Effector memory CD4-positive, alpha-beta T cell (primary cell): ENCODE measurements at regions not wholly inside any gene's neighbourhood (a gene's known extent, or its start where the extent isn't known, plus 50 kb on each side); places are given as distances from the start of the nearest gene placed in this dataset.
"Not testable (repeated sequence)": the region's sequence is repeated elsewhere in the genome, so short reads cannot be mapped to it uniquely, and the experiment has no call there.

ENCODE experiments used
- DNase-seq, 3 donors: peaks; one replicate each; pipeline ENCODE4 v3.0.0-alpha.2; 2020
- H3K27ac ChIP-seq: 2 replicates; pipeline ENCODE4 v1.7.0; 2013; ENCODE audit warnings: mild to moderate bottlenecking, low read length, moderate library complexity; ENCODE audit not compliant: insufficient read depth, poor library complexity, severe bottlenecking
- H3K27me3 ChIP-seq: replicated peaks from 2 replicates; pipeline ENCODE4 v1.7.0; 2013; ENCODE audit warnings: mild to moderate bottlenecking, low read length; ENCODE audit not compliant: insufficient read depth, control insufficient read depth, poor library complexity, severe bottlenecking
- H3K36me3 ChIP-seq: 2 replicates; pipeline ENCODE4 v1.7.0; 2013; ENCODE audit warnings: mild to moderate bottlenecking, low read length, moderate library complexity; ENCODE audit not compliant: control insufficient read depth, insufficient read depth
- H3K4me1 ChIP-seq: 2 replicates; pipeline ENCODE4 v1.7.0; 2013; ENCODE audit warnings: low read length, mild to moderate bottlenecking; ENCODE audit not compliant: control insufficient read depth, insufficient read depth, poor library complexity, severe bottlenecking
- H3K4me3 ChIP-seq: 2 replicates; pipeline ENCODE4 v1.7.0; 2013; ENCODE audit warnings: low read length, low read depth, mild to moderate bottlenecking; ENCODE audit not compliant: insufficient read depth, poor library complexity, severe bottlenecking
- H3K9me3 ChIP-seq: 2 replicates; pipeline ENCODE4 v1.7.0; 2013; ENCODE audit warnings: mild to moderate bottlenecking, low read length, moderate library complexity; ENCODE audit not compliant: control insufficient read depth

DNA sequence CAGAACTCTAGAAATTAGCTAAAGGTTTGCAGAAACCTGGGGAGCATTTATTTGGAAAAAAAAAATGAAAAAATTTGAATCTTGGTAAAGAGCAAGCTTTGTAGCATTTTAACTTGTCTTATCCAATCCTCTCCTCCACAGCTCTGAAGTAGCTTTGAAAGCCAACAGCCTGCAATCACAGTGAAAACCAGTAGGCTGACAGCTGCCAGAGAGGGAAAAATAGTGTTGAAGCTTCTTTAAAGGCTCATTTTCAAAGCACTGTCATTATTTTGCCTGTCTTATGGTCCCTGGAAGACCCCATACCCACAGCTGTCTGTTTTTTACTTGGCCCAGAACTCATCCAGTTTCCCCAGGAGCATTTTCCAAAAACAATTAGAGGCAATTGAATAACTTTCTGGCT lies 230.8 kb upstream of the EDNRA start:
- no peak for DNase-seq
- Histone ChIP-seq H3K4me1 (no peaks in the 10 kb centered on the region), H3K9me3 (no peaks in the 10 kb centered on the region), H3K36me3 (no peaks in the 10 kb centered on the region), H3K27me3 (no peaks in the 10 kb centered on the region), H3K27ac (no peak overlapping the region), H3K4me3 (no peak overlapping the region)

DNA sequence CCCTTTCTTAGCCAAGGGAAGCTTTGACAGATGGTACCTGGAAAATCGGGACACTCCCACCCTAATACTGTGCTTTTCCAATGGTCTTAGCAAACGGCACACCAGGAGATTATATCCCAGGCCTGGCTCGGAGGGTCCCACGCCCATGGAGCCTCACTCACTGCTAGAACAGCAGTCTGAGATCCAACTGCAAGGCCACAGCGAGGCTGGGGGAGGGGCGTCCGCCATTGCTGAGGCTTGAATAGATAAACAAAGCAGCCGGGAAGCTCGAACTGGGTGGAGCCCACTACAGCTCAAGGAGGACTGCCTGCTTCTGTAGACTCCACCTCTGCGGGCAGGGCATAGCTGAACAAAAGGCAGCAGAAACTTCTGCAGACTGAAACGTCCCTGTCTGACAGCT lies 225.6 kb upstream of the EDNRA start:
- not testable (repeated sequence) for H3K9me3 ChIP-seq, H3K4me3 ChIP-seq, H3K4me1 ChIP-seq, H3K27me3 ChIP-seq, H3K27ac ChIP-seq, DNase-seq, H3K36me3 ChIP-seq

DNA sequence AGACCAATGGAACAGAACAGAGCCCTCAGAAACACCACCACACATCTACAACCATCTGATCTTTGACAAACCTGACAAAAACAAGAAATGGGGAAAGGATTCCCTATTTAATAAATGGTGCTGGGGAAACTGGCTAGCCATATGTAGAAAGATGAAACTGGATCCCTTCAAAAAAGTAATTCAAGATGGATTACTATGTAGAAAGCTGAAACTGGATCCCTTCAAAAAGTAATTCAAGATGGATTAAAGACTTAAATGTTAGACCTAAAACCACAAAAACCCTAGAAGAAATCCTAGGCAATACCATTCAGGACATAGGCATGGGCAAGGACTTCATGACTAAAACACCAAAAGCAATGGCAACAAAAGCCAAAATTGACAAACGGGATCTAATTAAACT lies 221.6 kb upstream of the EDNRA start:
- H3K27ac ChIP-seq, H3K36me3 ChIP-seq, H3K4me3 ChIP-seq, H3K9me3 ChIP-seq, H3K4me1 ChIP-seq, DNase-seq, H3K27me3 ChIP-seq: not testable (repeated sequence)

DNA sequence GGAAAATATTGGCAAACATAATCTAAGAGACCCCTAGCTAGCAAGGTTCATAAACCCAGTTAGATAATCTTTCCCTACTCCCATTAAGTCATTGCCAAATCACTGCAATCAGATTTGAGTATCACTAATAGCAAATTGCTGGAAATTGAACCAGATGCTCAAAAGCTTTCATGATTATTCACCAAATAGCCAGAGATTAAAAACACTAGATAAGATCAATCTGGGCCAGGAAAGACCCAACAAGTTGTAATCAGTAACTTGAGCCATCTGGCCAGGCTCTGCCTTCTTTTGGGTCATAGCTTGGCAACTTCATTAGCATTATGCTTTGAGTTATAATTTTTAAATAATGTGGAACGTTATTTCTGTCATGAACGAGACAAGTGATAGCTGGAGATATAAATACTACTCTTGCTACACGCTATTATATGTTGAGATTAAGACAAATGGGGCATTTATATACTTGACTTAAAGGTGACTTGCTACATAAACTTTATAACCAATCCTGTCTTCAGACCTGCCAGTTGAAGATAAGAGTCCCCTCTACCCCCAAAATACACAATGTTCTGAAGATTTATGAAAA lies 196.6 kb upstream of the EDNRA start:
- no peaks in the 10 kb centered on the region for H3K36me3 ChIP-seq
- H3K27me3 ChIP-seq: no peaks in the 10 kb centered on the region
- no peaks in the 10 kb centered on the region for H3K4me1 ChIP-seq
- no peak overlapping the region for H3K4me3 ChIP-seq
- no peaks in the 10 kb centered on the region for H3K9me3 ChIP-seq
- H3K27ac ChIP-seq: no peak overlapping the region
- no peak for DNase-seq

DNA sequence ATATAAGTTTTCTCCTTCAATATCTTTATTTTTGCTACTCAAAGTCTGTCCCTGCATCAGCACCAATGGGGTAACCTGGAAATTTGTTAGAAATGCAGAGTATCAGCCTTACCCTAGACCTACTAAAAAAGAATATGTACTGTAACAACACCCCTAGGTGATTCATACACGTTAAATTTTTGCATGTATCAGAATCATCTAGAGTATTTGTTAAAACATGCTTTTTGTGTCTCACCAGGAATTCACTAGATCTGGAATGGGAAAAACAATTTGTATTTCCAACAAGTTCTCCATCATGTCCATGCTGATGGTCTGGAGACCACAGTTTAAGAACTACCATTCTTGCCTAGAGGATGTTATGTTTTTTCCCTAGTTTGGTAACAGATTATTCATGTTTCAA lies 196.0 kb upstream of the EDNRA start:
- no peak overlapping the region for H3K27ac ChIP-seq
- no peaks in the 10 kb centered on the region for H3K4me1 ChIP-seq
- no peaks in the 10 kb centered on the region for H3K36me3 ChIP-seq
- DNase-seq: no peak
- no peaks in the 10 kb centered on the region for H3K27me3 ChIP-seq
- H3K9me3 ChIP-seq: no peaks in the 10 kb centered on the region
- no peak overlapping the region for H3K4me3 ChIP-seq

DNA sequence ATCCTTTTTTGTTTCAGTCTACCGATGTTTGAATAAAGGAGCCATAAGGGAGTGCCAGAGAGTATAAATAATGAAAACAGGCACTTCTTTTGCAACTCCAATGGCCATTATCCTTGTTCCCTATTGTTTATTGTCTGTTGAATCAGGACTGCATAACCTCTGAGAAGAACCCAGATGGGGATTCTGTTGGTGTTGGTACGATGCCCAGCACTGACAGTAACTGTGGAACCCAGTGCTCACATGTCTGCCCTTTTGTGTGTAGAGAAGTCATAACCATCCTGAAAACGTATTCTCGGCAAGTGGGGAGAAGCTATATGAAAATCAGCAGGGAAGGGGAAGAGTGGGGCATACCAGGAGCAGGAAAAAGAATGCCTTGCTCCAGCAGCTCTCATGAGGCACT lies 195.1 kb upstream of the EDNRA start:
- DNase-seq: no peak
- H3K27me3 ChIP-seq: no peaks in the 10 kb centered on the region
- H3K9me3 ChIP-seq: no peaks in the 10 kb centered on the region
- H3K27ac ChIP-seq: no peak overlapping the region
- H3K4me3 ChIP-seq: no peak overlapping the region
- no peaks in the 10 kb centered on the region for H3K36me3 ChIP-seq
- no peaks in the 10 kb centered on the region for H3K4me1 ChIP-seq

DNA sequence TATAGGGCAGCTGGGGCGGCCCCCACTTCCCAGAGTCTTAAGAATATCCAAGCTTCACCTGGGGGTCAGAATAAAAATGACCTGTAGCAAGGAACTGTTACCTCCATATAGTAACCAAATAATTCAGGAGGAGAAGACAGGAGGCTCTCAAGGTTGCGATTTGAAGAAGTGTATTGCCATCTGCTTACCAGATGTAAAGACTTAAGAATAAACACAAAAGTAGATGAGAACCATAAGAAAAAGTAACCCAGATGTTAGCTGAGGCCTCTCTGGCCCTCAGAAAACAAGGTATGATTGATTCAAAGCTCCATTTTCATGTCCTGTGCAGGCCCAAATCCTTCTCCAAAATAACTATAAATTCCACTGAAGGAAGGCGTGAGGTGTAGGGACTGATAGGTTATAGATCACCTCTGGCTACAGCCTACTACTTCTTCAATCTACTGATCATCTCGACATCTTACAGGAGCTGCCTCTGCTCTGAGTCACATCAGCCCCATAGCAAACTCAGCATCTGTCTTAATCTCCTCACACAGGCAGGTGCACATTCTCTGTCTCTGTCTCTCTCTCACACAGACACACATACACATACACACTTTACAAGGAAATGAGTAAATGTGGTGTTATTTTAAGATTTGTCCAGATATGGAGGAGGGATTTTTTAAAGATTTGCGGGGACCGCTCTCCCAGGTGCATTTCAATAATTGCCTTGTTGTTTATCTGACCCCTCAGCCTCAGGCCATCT lies 193.9 kb upstream of the EDNRA start:
- H3K4me3 ChIP-seq: no peak overlapping the region
- H3K9me3 ChIP-seq: no peaks in the 10 kb centered on the region
- H3K4me1 ChIP-seq: no peaks in the 10 kb centered on the region
- H3K27me3 ChIP-seq: no peaks in the 10 kb centered on the region
- H3K27ac ChIP-seq: no peak overlapping the region
- no peak for DNase-seq
- no peaks in the 10 kb centered on the region for H3K36me3 ChIP-seq

DNA sequence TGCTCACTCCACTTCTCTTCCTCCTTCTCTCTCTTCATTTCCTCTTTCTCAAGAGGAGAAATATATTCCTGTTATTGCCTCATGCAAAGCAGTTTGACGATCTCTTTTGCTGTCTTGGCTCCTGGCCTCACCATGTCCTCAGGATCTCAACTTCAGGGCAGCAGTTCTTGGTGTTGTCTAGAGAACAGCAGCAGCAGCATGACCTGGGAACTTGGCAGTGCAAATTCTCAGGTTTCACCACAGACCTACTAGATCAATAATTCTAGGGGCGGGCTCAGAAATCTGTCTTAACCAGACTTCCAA lies 193.4 kb upstream of the EDNRA start:
- no peak for DNase-seq
- H3K4me1 ChIP-seq: no peaks in the 10 kb centered on the region
- no peak overlapping the region for H3K4me3 ChIP-seq
- no peaks in the 10 kb centered on the region for H3K36me3 ChIP-seq
- no peaks in the 10 kb centered on the region for H3K9me3 ChIP-seq
- no peaks in the 10 kb centered on the region for H3K27me3 ChIP-seq
- no peak overlapping the region for H3K27ac ChIP-seq

DNA sequence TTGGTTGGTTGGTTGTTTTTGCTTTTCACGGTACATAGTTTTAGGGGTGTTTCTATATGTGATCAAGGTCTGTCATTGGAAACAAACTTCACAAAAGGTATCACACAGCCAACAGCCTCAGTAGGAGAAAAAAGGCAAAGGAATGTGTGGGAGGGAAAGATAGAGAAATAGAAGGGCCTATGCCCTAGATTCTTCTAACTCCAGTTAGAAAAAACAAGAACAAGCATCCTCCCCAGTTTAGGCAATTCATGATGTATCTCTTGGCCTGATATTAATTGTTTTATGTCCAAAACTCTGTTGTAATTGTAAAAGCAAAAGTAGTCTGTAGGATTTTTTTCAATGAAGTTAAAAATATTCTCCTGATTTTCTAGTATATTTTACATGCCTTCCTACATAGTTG lies 192.4 kb upstream of the EDNRA start:
- no peak for DNase-seq
- no peaks in the 10 kb centered on the region for H3K9me3 ChIP-seq
- no peak overlapping the region for H3K4me3 ChIP-seq
- H3K27ac ChIP-seq: no peak overlapping the region
- no peaks in the 10 kb centered on the region for H3K27me3 ChIP-seq
- H3K36me3 ChIP-seq: no peaks in the 10 kb centered on the region
- H3K4me1 ChIP-seq: no peaks in the 10 kb centered on the region

DNA sequence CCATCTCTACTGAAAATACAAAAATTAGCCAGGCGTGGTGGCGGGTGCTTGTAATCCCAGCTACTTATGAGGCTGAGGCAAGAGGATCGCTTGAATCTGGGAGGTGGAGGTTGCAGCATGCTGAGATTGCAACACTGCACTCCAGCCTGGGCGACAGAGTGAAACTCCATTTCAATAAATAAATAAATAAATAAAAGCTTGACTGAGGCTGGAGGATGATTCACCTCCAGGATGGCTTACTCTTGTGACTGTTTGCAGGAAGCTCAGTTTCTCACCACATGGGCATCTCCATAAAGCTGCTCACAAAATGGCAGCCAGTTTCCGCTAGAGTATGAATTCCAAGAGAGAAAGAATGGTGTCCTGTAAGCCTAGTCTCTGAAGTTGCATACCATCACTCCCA lies 191.7 kb upstream of the EDNRA start:
- Histone ChIP-seq H3K36me3 (no peaks in the 10 kb centered on the region), H3K27ac (no peak overlapping the region), H3K4me1 (no peaks in the 10 kb centered on the region), H3K4me3 (no peak overlapping the region), H3K9me3 (no peaks in the 10 kb centered on the region), H3K27me3 (no peaks in the 10 kb centered on the region)
- no peak for DNase-seq
